EH (cell line): ENCODE measurements at regions not wholly inside any gene's neighbourhood (a gene's known extent, or its start where the extent isn't known, plus 50 kb on each side); places are given as distances from the start of the nearest gene placed in this dataset.
"Not testable (repeated sequence)": the region's sequence is repeated elsewhere in the genome, so short reads cannot be mapped to it uniquely, and the experiment has no call there.

ENCODE experiments used
- DNase-seq: peaks from one replicate; pipeline ENCODE4 v3.0.0-alpha.2; 2015; ENCODE audit warnings: low read depth

DNA sequence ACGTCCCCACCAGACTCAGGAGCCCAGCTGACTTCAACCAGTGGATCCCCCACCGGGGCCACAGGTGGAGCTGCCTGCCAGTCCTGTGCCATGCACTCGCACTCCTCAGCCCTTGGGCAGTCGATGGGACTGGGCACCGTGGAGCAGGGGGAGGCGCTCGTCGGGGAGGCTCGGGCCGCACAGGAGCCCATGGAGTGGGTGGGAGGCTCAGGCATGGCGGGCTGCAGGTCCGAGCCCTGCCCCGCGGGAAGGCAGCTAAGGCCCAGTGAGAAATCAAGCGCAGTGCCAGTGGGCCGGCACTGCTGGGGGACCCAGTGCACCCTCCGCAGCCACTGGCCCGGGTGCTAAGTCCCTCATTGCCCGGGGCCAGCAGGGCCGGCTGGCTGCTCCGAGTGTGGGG, 52.3 kb upstream of the LRRC30 start:
- DNase-seq = not testable (repeated sequence)

DNA sequence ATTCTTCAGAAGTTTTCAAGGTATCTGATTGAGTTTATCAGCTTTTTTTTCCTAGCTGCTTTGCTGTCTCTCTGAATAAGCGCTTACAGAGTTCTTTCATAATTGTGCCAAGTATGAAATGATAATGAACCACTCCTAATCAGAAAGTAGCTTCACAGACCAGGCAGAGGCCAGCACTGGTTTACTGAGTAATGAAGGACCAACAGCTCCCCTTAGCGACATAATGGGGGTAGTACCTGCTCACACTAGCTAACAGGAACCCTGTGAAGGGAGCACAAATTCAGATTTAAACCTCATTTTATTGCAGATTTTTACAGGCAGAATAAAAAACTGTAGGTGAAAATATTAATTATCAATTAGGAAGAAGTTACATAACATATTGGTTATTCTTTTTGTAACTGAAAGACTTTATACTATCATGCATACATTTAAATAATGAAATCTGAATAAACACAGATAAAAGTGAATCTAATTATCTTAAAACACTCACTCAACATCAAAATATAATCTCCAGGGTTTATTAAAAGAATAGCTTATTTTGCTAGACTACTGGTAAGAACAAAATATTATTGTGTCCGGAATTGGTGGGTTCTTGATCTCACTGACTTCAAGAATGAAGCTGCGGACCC, 53.7 kb upstream of the LRRC30 start:
- DNase-seq = peak; percentile 78

DNA sequence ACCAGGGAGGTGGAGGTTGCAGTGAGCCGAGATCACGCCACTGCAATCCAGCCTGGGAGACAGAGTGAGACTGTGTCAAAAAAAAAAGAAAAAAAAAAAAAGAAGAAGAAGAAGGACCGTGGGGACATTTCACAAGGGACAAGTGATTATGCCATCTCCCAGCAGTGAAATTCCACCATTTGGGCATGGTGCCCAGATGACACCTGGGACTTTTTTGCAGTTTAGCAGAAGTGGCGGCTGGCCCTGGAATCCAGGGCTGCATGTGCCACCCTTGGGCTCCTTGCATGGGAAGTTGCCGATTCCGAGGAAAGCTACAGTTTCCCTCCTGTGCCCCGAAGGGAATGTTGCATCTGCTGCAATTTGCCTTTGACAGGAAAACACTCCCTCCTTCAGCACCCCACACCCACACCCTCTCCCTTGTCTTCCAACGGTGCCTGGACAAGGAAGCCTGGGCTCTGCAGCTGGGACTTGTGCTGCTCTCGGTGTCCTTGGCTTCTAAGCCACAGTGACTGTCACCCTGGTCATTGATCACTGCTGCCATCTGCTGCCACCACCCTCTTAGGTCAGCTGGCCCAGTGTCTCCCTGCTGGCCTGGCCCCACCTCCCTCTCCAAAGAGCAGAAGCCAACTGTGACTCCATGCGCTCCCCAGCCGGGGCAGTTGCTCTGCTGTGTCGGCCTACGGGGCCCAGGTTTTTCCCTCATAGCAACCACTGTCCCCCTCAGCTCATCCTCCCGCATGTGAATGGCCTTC, 56.4 kb upstream of the LRRC30 start:
- peak; percentile 47 for DNase-seq

DNA sequence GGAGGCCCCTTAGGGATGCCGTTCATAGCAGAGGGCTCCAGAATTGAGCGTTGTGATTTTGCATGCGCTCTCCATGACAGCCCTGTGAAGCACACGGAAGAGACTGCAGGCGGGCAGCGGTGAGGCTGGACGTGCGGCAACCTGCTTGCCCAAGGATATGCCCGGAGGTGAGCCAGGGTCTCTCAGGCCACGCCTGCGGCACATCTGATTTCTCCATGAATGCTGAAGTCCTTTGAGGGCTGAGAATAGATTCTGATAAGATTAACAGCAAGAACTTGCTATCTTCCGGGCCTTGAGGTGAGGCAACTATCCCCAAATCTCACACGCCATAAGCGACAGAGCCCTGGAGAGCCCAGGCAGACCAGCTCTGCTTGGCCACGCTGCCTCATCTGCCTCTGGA, 55.6 kb upstream of the LAMA1 start:
- no peak for DNase-seq

DNA sequence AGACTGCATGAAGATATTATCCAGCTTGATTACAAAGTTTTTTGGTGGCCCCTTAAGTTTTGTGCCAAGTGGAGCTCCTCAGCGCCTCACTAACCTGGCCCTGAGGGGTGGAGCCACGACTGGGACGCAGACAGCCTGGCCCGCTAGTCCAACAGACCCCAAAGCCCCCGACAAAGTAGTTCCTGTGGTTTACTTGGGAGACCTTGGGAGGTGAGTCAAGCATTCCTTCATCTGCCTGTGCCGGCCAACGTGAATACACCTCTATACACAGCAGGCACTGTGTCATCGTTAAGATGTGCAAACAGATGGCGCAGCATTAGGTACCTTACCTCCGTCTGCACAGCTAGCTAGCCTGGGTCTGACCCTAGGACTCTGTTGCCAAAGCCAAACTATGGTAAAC, 55.0 kb upstream of the LAMA1 start:
- no peak for DNase-seq

DNA sequence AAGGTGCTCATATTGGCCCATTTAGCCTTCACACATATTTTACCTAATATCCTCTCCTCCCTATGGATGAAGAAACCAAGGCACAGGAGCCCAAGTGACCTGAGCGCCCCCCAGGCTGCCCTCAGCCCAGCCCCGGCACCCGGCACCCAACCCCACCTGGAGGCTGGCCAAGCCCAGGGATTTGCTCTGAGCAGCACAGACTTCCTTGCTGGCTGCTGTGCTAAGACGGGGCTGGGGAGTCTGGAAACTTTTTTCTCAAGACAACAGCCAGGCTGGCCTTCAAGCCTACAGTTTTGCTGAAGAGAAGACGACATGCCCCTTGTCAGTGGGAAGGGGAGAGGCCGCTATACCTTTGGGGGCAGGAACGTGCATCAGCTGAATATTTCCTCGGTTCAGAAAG, 52.7 kb upstream of the LAMA1 start:
- no peak for DNase-seq

DNA sequence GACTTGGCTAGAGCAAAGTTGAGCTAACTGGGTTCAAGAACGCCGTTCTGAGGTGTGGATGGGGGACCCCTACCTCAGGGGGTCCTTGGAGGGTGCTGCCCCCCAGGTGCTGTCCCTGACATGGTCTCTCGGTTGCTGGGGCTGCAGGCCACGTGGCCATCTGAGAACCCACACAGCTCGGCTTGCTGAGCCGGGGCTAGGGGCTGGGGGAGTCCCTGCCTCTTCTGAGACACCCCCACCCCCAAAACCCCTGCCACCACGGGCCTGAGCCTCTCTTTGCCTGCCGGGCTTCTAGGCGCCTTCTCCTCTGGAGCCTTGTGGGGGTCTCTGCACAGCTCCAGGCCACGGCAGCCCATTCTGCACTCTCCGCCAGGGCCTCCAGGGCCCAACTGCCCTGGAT, 52.0 kb upstream of the LAMA1 start:
- no peak for DNase-seq

DNA sequence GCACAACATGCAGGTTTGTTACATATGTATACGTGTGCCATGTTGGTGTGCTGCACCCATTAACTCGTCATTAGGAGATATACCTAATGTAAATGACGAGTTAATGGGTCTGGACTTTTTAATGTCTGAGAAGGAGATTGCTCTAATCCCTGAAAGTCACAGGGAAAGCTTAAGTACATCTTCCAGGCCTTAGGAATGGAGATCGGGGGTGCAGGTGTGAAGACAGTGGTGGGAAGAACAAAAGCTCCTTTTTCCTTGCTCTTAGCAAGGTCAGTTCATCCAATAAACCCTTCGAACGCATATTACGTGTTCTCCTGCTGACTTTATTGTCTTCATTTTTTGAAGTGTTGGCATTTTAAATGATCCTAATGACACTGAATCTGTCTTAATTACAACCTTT, 50.8 kb upstream of the LAMA1 start:
- DNase-seq = no peak
